ENCODE measurements at regions not wholly inside any gene's neighbourhood (a gene's known extent, or its start where the extent isn't known, plus 50 kb on each side); places are given as distances from the start of the nearest gene placed in this dataset.

GRCh38 chr10:125392154-125392553 lies 231.8 kb upstream of the CTBP2 start:
- ChIA-PET POLR2A (ENCODE audit: low non-redundant PET) (interaction anchor here (0.6 kb wide), 1 partner anchor 235 kb away, joined by 6 read pairs; no protein-coding TSS in a partner anchor), CTCF (no interaction called here)
- DNase-seq (ENCODE audit: low spot score) = peak; percentile 20

GRCh38 chr10:125389648-125390047 lies 229.3 kb upstream of the CTBP2 start:
- Histone ChIP-seq H3K9me3 (ENCODE audit: low read depth, low read length, poor library complexity, severe bottlenecking) (peaks cover 6% of the 10 kb centered on the region), H3K4me1 (ENCODE audit: insufficient read depth, low read length, poor library complexity, severe bottlenecking) (peaks cover 10% of the 10 kb centered on the region), H3K27me3 (replicated peaks; ENCODE audit: insufficient read depth, low read depth, low read length, poor library complexity) (peaks cover 5% of the 10 kb centered on the region), H3K4me3 (ENCODE audit: low read depth, low read length, poor library complexity, severe bottlenecking) (no peak overlapping the region), H3K36me3 (ENCODE audit: insufficient read depth, low read length, poor library complexity, severe bottlenecking) (no peaks in the 10 kb centered on the region), H3K27ac (ENCODE audit: low read depth, low read length, poor library complexity, severe bottlenecking) (no peak overlapping the region)
- ChIA-PET POLR2A (ENCODE audit: low non-redundant PET) (interaction anchor here (0.7 kb wide), 1 partner anchor 241 kb away, joined by 4 read pairs; no protein-coding TSS in a partner anchor), CTCF (no interaction called here)
- TF ChIP-seq EZH2 (IDR thresholded peaks at IDR 0.05; ENCODE audit: borderline replicate concordance, low read depth, low read length, poor library complexity, severe bottlenecking) (no peak), CTCF (conservative IDR thresholded peaks at IDR 0.05; ENCODE audit: low read depth, low read length) (no peak)
- DNase-seq (ENCODE audit: low spot score) = no peak
- intact Hi-C loops (cut with micrococcal nuclease; ENCODE audit: unreplicated experiment) = no loop called here
- BruUV-seq (replicated peaks) = no TSS peak

More at GRCh38 chr10:125392154-125392553, 231.8 kb upstream of the CTBP2 start:
- TF ChIP-seq EZH2 (IDR thresholded peaks at IDR 0.05; ENCODE audit: borderline replicate concordance, low read depth, low read length, poor library complexity, severe bottlenecking) (no peak), CTCF (conservative IDR thresholded peaks at IDR 0.05; ENCODE audit: low read depth, low read length) (no peak)
- peaks cover 6% of the 10 kb centered on the region for H3K9me3 ChIP-seq (ENCODE audit: low read depth, low read length, poor library complexity, severe bottlenecking)
- H3K27me3 ChIP-seq (replicated peaks; ENCODE audit: insufficient read depth, low read depth, low read length, poor library complexity) = no peaks in the 10 kb centered on the region
- intact Hi-C loops (cut with micrococcal nuclease; ENCODE audit: unreplicated experiment) = no loop called here
- BruUV-seq (replicated peaks) = no TSS peak
- peaks cover 10% of the 10 kb centered on the region for H3K4me1 ChIP-seq (ENCODE audit: insufficient read depth, low read length, poor library complexity, severe bottlenecking)
- no peak overlapping the region for H3K4me3 ChIP-seq (ENCODE audit: low read depth, low read length, poor library complexity, severe bottlenecking)
- H3K27ac ChIP-seq (ENCODE audit: low read depth, low read length, poor library complexity, severe bottlenecking) = peak overlapping the region; percentile 37
- no peaks in the 10 kb centered on the region for H3K36me3 ChIP-seq (ENCODE audit: insufficient read depth, low read length, poor library complexity, severe bottlenecking)

GRCh38 chr10:125379592-125379991 lies 219.2 kb upstream of the CTBP2 start:
- H3K9me3 ChIP-seq (ENCODE audit: low read depth, low read length, poor library complexity, severe bottlenecking) = peaks cover 4% of the 10 kb centered on the region
- intact Hi-C loops (cut with micrococcal nuclease; ENCODE audit: unreplicated experiment) = no loop called here
- no peak for DNase-seq (ENCODE audit: low spot score)
- H3K4me1 ChIP-seq (ENCODE audit: insufficient read depth, low read length, poor library complexity, severe bottlenecking) = no peaks in the 10 kb centered on the region
- peaks cover 11% of the 10 kb centered on the region for H3K27me3 ChIP-seq (replicated peaks; ENCODE audit: insufficient read depth, low read depth, low read length, poor library complexity)
- no peak overlapping the region for H3K4me3 ChIP-seq (ENCODE audit: low read depth, low read length, poor library complexity, severe bottlenecking)
- ChIA-PET CTCF (no interaction called here), POLR2A (ENCODE audit: low non-redundant PET) (no interaction called here)
- TF ChIP-seq CTCF (conservative IDR thresholded peaks at IDR 0.05; ENCODE audit: low read depth, low read length) (no peak), EZH2 (IDR thresholded peaks at IDR 0.05; ENCODE audit: borderline replicate concordance, low read depth, low read length, poor library complexity, severe bottlenecking) (no peak)
- BruUV-seq (replicated peaks) = no TSS peak
- H3K36me3 ChIP-seq (ENCODE audit: insufficient read depth, low read length, poor library complexity, severe bottlenecking) = no peaks in the 10 kb centered on the region
- no peak overlapping the region for H3K27ac ChIP-seq (ENCODE audit: low read depth, low read length, poor library complexity, severe bottlenecking)
